ENCODE measurements at regions not wholly inside any gene's neighbourhood (a gene's known extent, or its start where the extent isn't known, plus 50 kb on each side); places are given as distances from the start of the nearest gene placed in this dataset.

GRCh38 chr6:90648873-90649272 is 62.0 kb upstream of the MAP3K7 start:
- DNase-seq: no peak
- ChIA-PET POLR2A (ENCODE audit: unreplicated experiment) (no interaction called here), CTCF (no interaction called here)
- no peaks in the 10 kb centered on the region for H3K36me3 ChIP-seq (ENCODE audit: low read depth)
- no peak for TF ChIP-seq EZH2 (IDR thresholded peaks at IDR 0.05; ENCODE audit: low read depth)
- no peak for TF ChIP-seq CTCF (conservative IDR thresholded peaks at IDR 0.05)
- H3K9me2 ChIP-seq (ENCODE audit: insufficient read depth): no peaks in the 10 kb centered on the region
- BruUV-seq (replicated peaks): no TSS peak
- H3K79me2 ChIP-seq (ENCODE audit: low read depth): no peaks in the 10 kb centered on the region
- H3K9me3 ChIP-seq (ENCODE audit: insufficient read depth, low read depth): no peaks in the 10 kb centered on the region
- H3K4me2 ChIP-seq: no peak overlapping the region
- no peak overlapping the region for H3K27ac ChIP-seq
- H3K4me3 ChIP-seq: no peak overlapping the region
- intact Hi-C loops (cut with micrococcal nuclease; ENCODE audit: unreplicated experiment): no loop called here
- H2AFZ ChIP-seq: no peak overlapping the region
- no peaks in the 10 kb centered on the region for H3K27me3 ChIP-seq (ENCODE audit: insufficient read depth, low read depth)
- no peaks in the 10 kb centered on the region for H3F3A ChIP-seq (ENCODE audit: insufficient read depth, low read depth)
- H4K20me1 ChIP-seq (ENCODE audit: insufficient read depth): no peaks in the 10 kb centered on the region
- H3K4me1 ChIP-seq (replicated peaks; ENCODE audit: insufficient read depth): peaks cover 7% of the 10 kb centered on the region; the same call in 1 of the 2 replicates

- Histone ChIP-seq H3K9me2 (ENCODE audit: insufficient read depth) (no peaks in the 10 kb centered on the region), H3F3A (ENCODE audit: insufficient read depth, low read depth) (no peaks in the 10 kb centered on the region), H3K9me3 (ENCODE audit: insufficient read depth, low read depth) (no peaks in the 10 kb centered on the region), H2AFZ (no peak overlapping the region), H3K79me2 (ENCODE audit: low read depth) (no peaks in the 10 kb centered on the region), H3K4me2 (no peak overlapping the region), H3K4me1 (replicated peaks; ENCODE audit: insufficient read depth) (peaks cover 7% of the 10 kb centered on the region; the same call in 1 of the 2 replicates), H3K4me3 (no peak overlapping the region), H3K27me3 (ENCODE audit: insufficient read depth, low read depth) (no peaks in the 10 kb centered on the region), H3K27ac (no peak overlapping the region), H4K20me1 (ENCODE audit: insufficient read depth) (no peaks in the 10 kb centered on the region), H3K36me3 (ENCODE audit: low read depth) (no peaks in the 10 kb centered on the region)
- TF ChIP-seq CTCF (conservative IDR thresholded peaks at IDR 0.05) (no peak), EZH2 (IDR thresholded peaks at IDR 0.05; ENCODE audit: low read depth) (no peak)
- DNase-seq: no peak
- BruUV-seq (replicated peaks): no TSS peak
- intact Hi-C loops (cut with micrococcal nuclease; ENCODE audit: unreplicated experiment): no loop called here
- POLR2A ChIA-PET (ENCODE audit: unreplicated experiment): no interaction called here
- CTCF ChIA-PET: no interaction called here
These were observed 60.1 kb upstream of the MAP3K7 start for GRCh38 chr6:90646940-90647339.

GRCh38 chr6:90645634-90646033 is 58.8 kb upstream of the MAP3K7 start:
- Histone ChIP-seq H3K9me2 (ENCODE audit: insufficient read depth) (no peaks in the 10 kb centered on the region), H3K27ac (no peak overlapping the region), H4K20me1 (ENCODE audit: insufficient read depth) (no peaks in the 10 kb centered on the region), H3K27me3 (ENCODE audit: insufficient read depth, low read depth) (no peaks in the 10 kb centered on the region), H3K4me2 (peak overlapping the region; percentile 50), H3K4me1 (replicated peaks; ENCODE audit: insufficient read depth) (peaks cover 7% of the 10 kb centered on the region; the same call in 1 of the 2 replicates), H3K79me2 (ENCODE audit: low read depth) (no peaks in the 10 kb centered on the region), H3F3A (ENCODE audit: insufficient read depth, low read depth) (no peaks in the 10 kb centered on the region), H3K4me3 (no peak overlapping the region), H3K36me3 (ENCODE audit: low read depth) (no peaks in the 10 kb centered on the region), H2AFZ (peak overlapping the region; percentile 52; the same call in 1 of the 2 replicates), H3K9me3 (ENCODE audit: insufficient read depth, low read depth) (no peaks in the 10 kb centered on the region)
- TF ChIP-seq CTCF (conservative IDR thresholded peaks at IDR 0.05) (no peak), EZH2 (IDR thresholded peaks at IDR 0.05; ENCODE audit: low read depth) (no peak)
- BruUV-seq (replicated peaks): no TSS peak
- CTCF ChIA-PET: no interaction called here
- intact Hi-C loops (cut with micrococcal nuclease; ENCODE audit: unreplicated experiment): no loop called here
- POLR2A ChIA-PET (ENCODE audit: unreplicated experiment): no interaction called here
- DNase-seq: peak in 1 of 2 experiments; percentile 58
